ENCODE measurements at regions not wholly inside any gene's neighbourhood (a gene's known extent, or its start where the extent isn't known, plus 50 kb on each side); places are given as distances from the start of the nearest gene placed in this dataset.

- Mint-ChIP-seq H3K9me3 (no peaks in the 10 kb centered on the region), H3K4me3 (no peak overlapping the region), H3K4me1 (ENCODE audit: unreplicated experiment) (peaks cover 41% of the 10 kb centered on the region), H3K36me3 (no peaks in the 10 kb centered on the region), H3K27ac (peak overlapping the region; percentile 27), H3K27me3 (peaks cover 28% of the 10 kb centered on the region)
- no peak for TF ChIP-seq CTCF (conservative IDR thresholded peaks at IDR 0.05)
- no peak for DNase-seq (ENCODE audit: extremely low spot score, unreplicated experiment)
These were observed 418.7 kb upstream of the CADM1 start for GRCh38 chr11:115922876-115923275.

GRCh38 chr11:115921986-115922385 lies 417.8 kb upstream of the CADM1 start:
- Mint-ChIP-seq H3K9me3 (no peaks in the 10 kb centered on the region), H3K27ac (no peak overlapping the region), H3K27me3 (peaks cover 23% of the 10 kb centered on the region), H3K4me1 (ENCODE audit: unreplicated experiment) (peaks cover 37% of the 10 kb centered on the region), H3K4me3 (no peak overlapping the region), H3K36me3 (no peaks in the 10 kb centered on the region)
- TF ChIP-seq CTCF (conservative IDR thresholded peaks at IDR 0.05) = no peak
- DNase-seq (ENCODE audit: extremely low spot score, unreplicated experiment) = no peak

- Mint-ChIP-seq H3K36me3 (no peaks in the 10 kb centered on the region), H3K27me3 (peaks cover 22% of the 10 kb centered on the region), H3K27ac (no peak overlapping the region), H3K4me1 (ENCODE audit: unreplicated experiment) (peaks cover 37% of the 10 kb centered on the region), H3K4me3 (no peak overlapping the region), H3K9me3 (no peaks in the 10 kb centered on the region)
- no peak for DNase-seq (ENCODE audit: extremely low spot score, unreplicated experiment)
- TF ChIP-seq CTCF (conservative IDR thresholded peaks at IDR 0.05) = no peak
These were observed 417.3 kb upstream of the CADM1 start for GRCh38 chr11:115921540-115921939.

GRCh38 chr11:115920841-115921480 lies 416.7 kb upstream of the CADM1 start:
- Mint-ChIP-seq H3K4me3 (no peak overlapping the region), H3K27ac (no peak overlapping the region), H3K36me3 (no peaks in the 10 kb centered on the region), H3K4me1 (ENCODE audit: unreplicated experiment) (peaks cover 37% of the 10 kb centered on the region), H3K9me3 (no peaks in the 10 kb centered on the region), H3K27me3 (peaks cover 18% of the 10 kb centered on the region)
- no peak for TF ChIP-seq CTCF (conservative IDR thresholded peaks at IDR 0.05)
- no peak for DNase-seq (ENCODE audit: extremely low spot score, unreplicated experiment)

GRCh38 chr11:115920092-115920461 lies 415.9 kb upstream of the CADM1 start:
- H3K9me3 Mint-ChIP-seq = no peaks in the 10 kb centered on the region
- H3K27ac Mint-ChIP-seq = no peak overlapping the region
- no peak overlapping the region for H3K4me3 Mint-ChIP-seq
- H3K36me3 Mint-ChIP-seq = no peaks in the 10 kb centered on the region
- no peak for TF ChIP-seq CTCF (conservative IDR thresholded peaks at IDR 0.05)
- peaks cover 24% of the 10 kb centered on the region for H3K27me3 Mint-ChIP-seq
- H3K4me1 Mint-ChIP-seq (ENCODE audit: unreplicated experiment) = peaks cover 37% of the 10 kb centered on the region
- no peak for DNase-seq (ENCODE audit: extremely low spot score, unreplicated experiment)

All from type B pancreatic cell (in vitro differentiated cells).